ENCODE measurements at regions not wholly inside any gene's neighbourhood (a gene's known extent, or its start where the extent isn't known, plus 50 kb on each side); places are given as distances from the start of the nearest gene placed in this dataset.

DNA sequence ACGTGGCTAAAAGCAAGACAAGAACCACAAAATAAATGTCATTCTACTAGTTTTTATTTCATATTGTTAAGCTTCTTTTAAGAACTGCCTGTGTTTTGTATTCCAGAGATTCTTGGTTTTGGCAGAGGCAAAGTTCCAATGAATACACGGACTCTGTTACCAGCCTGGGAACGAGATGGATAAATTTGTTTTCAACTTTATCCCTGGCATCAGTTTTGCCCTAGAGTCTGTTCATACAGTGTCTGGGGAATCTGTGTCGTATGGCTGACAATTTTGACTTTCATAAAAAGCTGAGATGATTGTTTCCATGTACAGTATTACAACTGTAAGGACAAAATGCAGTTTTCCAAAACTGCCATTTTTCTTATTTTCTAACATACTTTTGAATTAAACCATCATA is 327.6 kb downstream of the TBC1D4 start:
- WGBS, 3 donors = 23 to 42% (median 27%) methylated on average over 4 of the region's 4 CpGs

DNA sequence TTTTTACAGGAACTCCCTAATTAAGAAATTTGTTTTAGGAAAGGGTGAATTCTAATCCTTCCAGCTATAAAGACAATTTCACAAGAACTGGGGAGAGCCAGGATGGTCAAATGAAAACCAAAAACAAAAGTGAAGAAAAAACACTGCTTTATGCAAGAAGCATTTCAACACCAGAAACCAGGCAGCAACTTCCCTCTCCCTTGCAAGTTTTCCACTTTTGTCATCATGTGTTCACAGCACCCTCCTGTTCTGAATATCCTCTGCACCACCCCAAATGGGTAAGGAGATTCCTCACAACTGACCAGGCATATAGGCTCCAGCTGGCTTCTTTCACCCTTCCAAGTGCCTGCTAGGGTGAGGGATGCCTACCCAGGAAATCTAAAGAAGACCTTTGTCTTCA is 328.1 kb downstream of the TBC1D4 start:
- no peaks in the 10 kb centered on the region for H3K36me3 ChIP-seq
- no peaks in the 10 kb centered on the region for H3K9me3 ChIP-seq
- no peaks in the 10 kb centered on the region for H3K4me1 ChIP-seq (ENCODE audit: insufficient read depth)
- no peak overlapping the region for H3K27ac ChIP-seq
- H3K4me3 ChIP-seq = no peak overlapping the region
- TF ChIP-seq EP300 (IDR thresholded peaks at IDR 0.05) = no peak
- TF ChIP-seq, protein P1, sequence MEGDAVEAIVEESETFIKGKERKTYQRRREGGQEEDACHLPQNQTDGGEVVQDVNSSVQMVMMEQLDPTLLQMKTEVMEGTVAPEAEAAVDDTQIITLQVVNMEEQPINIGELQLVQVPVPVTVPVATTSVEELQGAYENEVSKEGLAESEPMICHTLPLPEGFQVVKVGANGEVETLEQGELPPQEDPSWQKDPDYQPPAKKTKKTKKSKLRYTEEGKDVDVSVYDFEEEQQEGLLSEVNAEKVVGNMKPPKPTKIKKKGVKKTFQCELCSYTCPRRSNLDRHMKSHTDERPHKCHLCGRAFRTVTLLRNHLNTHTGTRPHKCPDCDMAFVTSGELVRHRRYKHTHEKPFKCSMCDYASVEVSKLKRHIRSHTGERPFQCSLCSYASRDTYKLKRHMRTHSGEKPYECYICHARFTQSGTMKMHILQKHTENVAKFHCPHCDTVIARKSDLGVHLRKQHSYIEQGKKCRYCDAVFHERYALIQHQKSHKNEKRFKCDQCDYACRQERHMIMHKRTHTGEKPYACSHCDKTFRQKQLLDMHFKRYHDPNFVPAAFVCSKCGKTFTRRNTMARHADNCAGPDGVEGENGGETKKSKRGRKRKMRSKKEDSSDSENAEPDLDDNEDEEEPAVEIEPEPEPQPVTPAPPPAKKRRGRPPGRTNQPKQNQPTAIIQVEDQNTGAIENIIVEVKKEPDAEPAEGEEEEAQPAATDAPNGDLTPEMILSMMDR (IDR thresholded peaks at IDR 0.05) = no peak
- TF ChIP-seq POLR2A (IDR thresholded peaks at IDR 0.05) = no peak
- intact Hi-C loops (cut with DNase I) = no loop called here
- no peaks in the 10 kb centered on the region for H3K27me3 ChIP-seq
- DNase-seq = no peak

More for the DNA sequence above, 327.6 kb downstream of the TBC1D4 start:
- H3K4me1 ChIP-seq (ENCODE audit: insufficient read depth) = no peaks in the 10 kb centered on the region
- H3K36me3 ChIP-seq = no peaks in the 10 kb centered on the region
- no peak overlapping the region for H3K4me3 ChIP-seq
- no peak for DNase-seq
- H3K9me3 ChIP-seq = no peaks in the 10 kb centered on the region
- no peak overlapping the region for H3K27ac ChIP-seq
- no peak for TF ChIP-seq POLR2A (IDR thresholded peaks at IDR 0.05)
- TF ChIP-seq, protein P1 (IDR thresholded peaks at IDR 0.05) = no peak
- TF ChIP-seq EP300 (IDR thresholded peaks at IDR 0.05) = no peak
- intact Hi-C loops (cut with DNase I) = no loop called here
- no peaks in the 10 kb centered on the region for H3K27me3 ChIP-seq

DNA sequence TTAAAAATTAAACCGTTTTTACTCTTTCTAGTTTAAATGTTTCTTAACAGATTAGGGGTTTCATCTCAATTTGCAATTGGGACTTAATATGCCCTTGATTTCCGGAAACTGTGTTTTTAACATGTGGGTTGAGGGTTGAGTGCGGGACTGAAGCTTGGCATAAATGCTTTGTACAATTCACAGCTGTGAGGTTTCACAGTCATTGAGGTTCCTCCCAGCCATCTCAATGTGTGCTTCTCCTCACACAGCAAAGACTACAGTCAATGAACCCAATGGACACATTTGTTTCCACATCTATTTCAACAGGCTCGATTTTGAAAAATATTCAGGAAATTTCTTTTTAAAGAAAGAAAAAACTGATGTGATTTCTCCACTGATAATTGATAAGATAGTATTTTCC is 328.6 kb downstream of the TBC1D4 start:
- no peak overlapping the region for H3K27ac ChIP-seq
- H3K4me1 ChIP-seq (ENCODE audit: insufficient read depth) = no peaks in the 10 kb centered on the region
- 57 to 78% (median 72%) methylated on average over 4 of the region's 4 CpGs for WGBS, 3 donors
- no peaks in the 10 kb centered on the region for H3K27me3 ChIP-seq
- intact Hi-C loops (cut with DNase I) = no loop called here
- H3K36me3 ChIP-seq = no peaks in the 10 kb centered on the region
- H3K9me3 ChIP-seq = no peaks in the 10 kb centered on the region
- no peak overlapping the region for H3K4me3 ChIP-seq
- TF ChIP-seq POLR2A (IDR thresholded peaks at IDR 0.05) (no peak), EP300 (IDR thresholded peaks at IDR 0.05) (no peak)
- TF ChIP-seq, protein P1 (IDR thresholded peaks at IDR 0.05) = no peak
- no peak for DNase-seq

DNA sequence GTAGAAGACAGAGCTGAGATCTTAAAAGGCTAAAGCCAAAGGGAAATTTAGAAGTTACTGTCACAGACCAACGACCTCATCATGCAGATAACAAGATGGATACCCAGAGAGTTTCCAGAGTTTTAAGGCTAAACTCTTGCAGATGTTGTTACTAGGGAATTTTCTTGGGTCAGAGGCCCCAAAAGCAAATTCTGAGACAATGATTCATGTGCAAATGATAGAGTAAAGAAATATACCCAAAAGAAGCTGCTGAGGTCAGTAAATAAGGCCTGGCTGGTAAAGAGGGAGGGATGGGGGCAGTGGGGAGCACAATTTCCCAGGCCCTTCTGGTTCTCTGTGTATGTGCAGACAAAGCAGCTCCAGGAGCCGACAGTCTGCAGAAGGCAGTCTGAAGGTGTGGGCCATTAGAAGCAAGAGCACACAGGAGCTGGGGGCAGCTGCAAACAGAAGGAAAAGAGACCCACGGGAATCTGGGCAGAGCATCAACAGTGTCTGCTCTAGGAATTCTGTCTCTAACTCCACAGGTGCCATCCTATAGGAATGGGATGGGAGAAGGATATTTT is 330.8 kb downstream of the TBC1D4 start:
- H3K36me3 ChIP-seq = no peaks in the 10 kb centered on the region
- no peaks in the 10 kb centered on the region for H3K4me1 ChIP-seq (ENCODE audit: insufficient read depth)
- H3K4me3 ChIP-seq = no peak overlapping the region
- DNase-seq = no peak
- TF ChIP-seq EP300 (IDR thresholded peaks at IDR 0.05) (no peak), POLR2A (IDR thresholded peaks at IDR 0.05) (no peak)
- TF ChIP-seq, protein P1 (IDR thresholded peaks at IDR 0.05) = no peak
- H3K27ac ChIP-seq = no peak overlapping the region
- H3K9me3 ChIP-seq = no peaks in the 10 kb centered on the region
- WGBS, 3 donors = 38 to 54% (median 42%) methylated on average over 3 of the region's 3 CpGs
- no peaks in the 10 kb centered on the region for H3K27me3 ChIP-seq
- intact Hi-C loops (cut with DNase I) = no loop called here

All from ovary (tissue), 7 donors.